ENCODE measurements at regions not wholly inside any gene's neighbourhood (a gene's known extent, or its start where the extent isn't known, plus 50 kb on each side); places are given as distances from the start of the nearest gene placed in this dataset.

DNA sequence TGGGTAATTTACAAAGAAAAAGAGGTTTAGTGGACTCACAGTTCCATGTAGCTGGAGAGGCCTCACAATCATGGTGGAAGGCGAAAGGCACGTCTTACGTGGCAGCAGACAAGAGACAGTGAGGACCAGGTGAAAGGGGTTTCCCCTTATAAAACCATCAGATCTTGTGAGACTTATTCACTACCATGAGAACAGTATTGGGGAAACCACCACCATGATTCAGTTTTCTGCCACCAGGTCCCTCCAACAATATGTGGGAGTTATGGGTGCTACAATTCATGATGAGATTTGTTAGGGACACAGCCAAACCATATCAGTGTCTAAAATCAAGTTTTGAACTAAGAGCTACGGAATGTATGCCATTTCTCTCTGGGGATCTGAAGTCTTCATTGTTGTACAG is 354.8 kb upstream of the C2CD4B start:
- H3K4me1 ChIP-seq, result no peaks in the 10 kb centered on the region
- ATAC-seq, result no peak
- TF ChIP-seq, protein P1, sequence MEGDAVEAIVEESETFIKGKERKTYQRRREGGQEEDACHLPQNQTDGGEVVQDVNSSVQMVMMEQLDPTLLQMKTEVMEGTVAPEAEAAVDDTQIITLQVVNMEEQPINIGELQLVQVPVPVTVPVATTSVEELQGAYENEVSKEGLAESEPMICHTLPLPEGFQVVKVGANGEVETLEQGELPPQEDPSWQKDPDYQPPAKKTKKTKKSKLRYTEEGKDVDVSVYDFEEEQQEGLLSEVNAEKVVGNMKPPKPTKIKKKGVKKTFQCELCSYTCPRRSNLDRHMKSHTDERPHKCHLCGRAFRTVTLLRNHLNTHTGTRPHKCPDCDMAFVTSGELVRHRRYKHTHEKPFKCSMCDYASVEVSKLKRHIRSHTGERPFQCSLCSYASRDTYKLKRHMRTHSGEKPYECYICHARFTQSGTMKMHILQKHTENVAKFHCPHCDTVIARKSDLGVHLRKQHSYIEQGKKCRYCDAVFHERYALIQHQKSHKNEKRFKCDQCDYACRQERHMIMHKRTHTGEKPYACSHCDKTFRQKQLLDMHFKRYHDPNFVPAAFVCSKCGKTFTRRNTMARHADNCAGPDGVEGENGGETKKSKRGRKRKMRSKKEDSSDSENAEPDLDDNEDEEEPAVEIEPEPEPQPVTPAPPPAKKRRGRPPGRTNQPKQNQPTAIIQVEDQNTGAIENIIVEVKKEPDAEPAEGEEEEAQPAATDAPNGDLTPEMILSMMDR (IDR thresholded peaks at IDR 0.05), result no peak
- TF ChIP-seq POLR2A (IDR thresholded peaks at IDR 0.05), result no peak
- H3K27ac ChIP-seq, result no peak overlapping the region
- WGBS, 2 donors, result 72 to 81% methylated on average over 4 of the region's 4 CpGs
- intact Hi-C loops (cut with DNase I), result no loop called here
- no peak overlapping the region for H3K4me3 ChIP-seq
- no peak for DNase-seq
- H3K27me3 ChIP-seq, result no peaks in the 10 kb centered on the region
- H3K9me3 ChIP-seq, result no peaks in the 10 kb centered on the region
- no peaks in the 10 kb centered on the region for H3K36me3 ChIP-seq (replicated peaks in 1 of 2; ENCODE audit: insufficient read depth in 1 of 2, low read depth in 2 of 2)

DNA sequence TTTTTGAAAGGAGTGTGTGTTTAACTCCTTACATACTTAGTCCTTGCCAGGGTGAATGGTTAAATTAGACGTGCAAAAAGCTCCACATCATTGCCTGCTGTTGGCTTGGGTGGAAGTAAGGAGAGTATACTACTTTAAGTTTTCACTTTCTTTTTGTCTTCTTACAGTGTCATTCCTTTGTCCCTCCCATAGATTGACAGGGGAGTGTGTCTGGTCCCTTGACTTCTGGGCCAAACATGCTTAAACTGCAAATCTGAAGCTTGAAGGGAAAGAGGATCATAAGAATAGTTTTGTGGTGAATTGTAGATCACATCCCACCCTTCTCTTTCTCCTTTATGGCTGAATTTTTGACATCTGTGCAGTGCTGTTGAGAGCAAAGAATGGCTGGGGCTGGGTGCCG is 355.8 kb upstream of the C2CD4B start:
- TF ChIP-seq POLR2A (IDR thresholded peaks at IDR 0.05), result no peak
- TF ChIP-seq, protein P1 (IDR thresholded peaks at IDR 0.05), result no peak
- no peak overlapping the region for H3K4me3 ChIP-seq
- ATAC-seq, result no peak
- no peak for DNase-seq
- no peaks in the 10 kb centered on the region for H3K9me3 ChIP-seq
- no peak overlapping the region for H3K27ac ChIP-seq
- intact Hi-C loops (cut with DNase I), result no loop called here
- 87 to 95% methylated on average over 2 of the region's 2 CpGs for WGBS, 2 donors
- H3K4me1 ChIP-seq, result no peaks in the 10 kb centered on the region
- no peaks in the 10 kb centered on the region for H3K27me3 ChIP-seq
- no peaks in the 10 kb centered on the region for H3K36me3 ChIP-seq (replicated peaks in 1 of 2; ENCODE audit: insufficient read depth in 1 of 2, low read depth in 2 of 2)

DNA sequence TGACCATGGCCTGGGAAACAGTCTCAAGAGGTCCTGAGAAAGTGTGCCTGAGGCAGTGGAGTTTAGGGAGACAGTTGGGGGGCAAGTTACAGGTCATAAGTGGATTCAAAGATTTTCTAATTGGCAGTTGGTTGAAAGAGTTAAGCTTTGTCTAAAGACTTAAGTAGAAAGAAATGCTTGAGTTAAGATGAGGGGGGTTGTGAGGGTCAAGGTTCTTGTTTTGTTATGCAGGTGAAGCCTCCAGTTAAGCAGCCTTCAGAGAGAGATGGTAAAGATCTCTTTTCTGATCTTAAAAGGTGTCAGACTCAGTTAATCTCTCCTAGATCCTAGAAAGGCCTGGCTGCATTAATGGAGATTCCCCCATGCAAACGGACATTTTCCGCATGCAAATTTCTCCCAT is 356.3 kb upstream of the C2CD4B start:
- ATAC-seq (no peak), DNase-seq (no peak)
- intact Hi-C loops (cut with DNase I), result no loop called here
- Histone ChIP-seq H3K27ac (no peak overlapping the region), H3K4me3 (no peak overlapping the region), H3K9me3 (no peaks in the 10 kb centered on the region), H3K4me1 (no peaks in the 10 kb centered on the region), H3K27me3 (no peaks in the 10 kb centered on the region), H3K36me3 (replicated peaks in 1 of 2; ENCODE audit: insufficient read depth in 1 of 2, low read depth in 2 of 2) (no peaks in the 10 kb centered on the region)
- WGBS, 2 donors, result 93 to 97% methylated on average over 2 of the region's 2 CpGs
- TF ChIP-seq POLR2A (IDR thresholded peaks at IDR 0.05), result no peak
- TF ChIP-seq, protein P1 (IDR thresholded peaks at IDR 0.05), result no peak

DNA sequence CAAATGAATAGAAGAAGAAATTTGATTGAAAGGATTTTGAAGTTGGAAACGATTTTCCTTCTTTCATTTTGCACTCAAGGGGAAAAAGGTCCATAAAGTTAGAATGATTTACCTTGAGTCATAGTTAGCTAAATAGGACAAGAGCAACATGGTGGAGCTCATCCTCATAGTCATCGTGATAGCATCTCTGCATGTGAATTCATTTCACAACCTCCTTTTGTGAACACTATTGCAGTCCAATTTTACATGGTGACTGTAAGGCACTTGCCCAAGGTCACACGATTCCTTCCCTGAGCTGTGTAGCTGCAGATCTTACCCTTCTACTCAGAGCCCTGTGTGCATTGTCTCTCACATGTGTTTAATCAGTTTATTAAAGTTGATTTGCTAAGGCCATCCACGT is 359.8 kb upstream of the C2CD4B start:
- TF ChIP-seq, protein P1 (IDR thresholded peaks at IDR 0.05), result no peak
- no peak for TF ChIP-seq POLR2A (IDR thresholded peaks at IDR 0.05)
- Histone ChIP-seq H3K4me3 (no peak overlapping the region), H3K36me3 (replicated peaks in 1 of 2; ENCODE audit: insufficient read depth in 1 of 2, low read depth in 2 of 2) (no peaks in the 10 kb centered on the region), H3K9me3 (no peaks in the 10 kb centered on the region), H3K27ac (no peak overlapping the region), H3K4me1 (no peaks in the 10 kb centered on the region), H3K27me3 (no peaks in the 10 kb centered on the region)
- 82% methylated on average over 4 of the region's 4 CpGs for WGBS, 2 donors
- no peak for DNase-seq
- no peak for ATAC-seq
- intact Hi-C loops (cut with DNase I), result no loop called here

DNA sequence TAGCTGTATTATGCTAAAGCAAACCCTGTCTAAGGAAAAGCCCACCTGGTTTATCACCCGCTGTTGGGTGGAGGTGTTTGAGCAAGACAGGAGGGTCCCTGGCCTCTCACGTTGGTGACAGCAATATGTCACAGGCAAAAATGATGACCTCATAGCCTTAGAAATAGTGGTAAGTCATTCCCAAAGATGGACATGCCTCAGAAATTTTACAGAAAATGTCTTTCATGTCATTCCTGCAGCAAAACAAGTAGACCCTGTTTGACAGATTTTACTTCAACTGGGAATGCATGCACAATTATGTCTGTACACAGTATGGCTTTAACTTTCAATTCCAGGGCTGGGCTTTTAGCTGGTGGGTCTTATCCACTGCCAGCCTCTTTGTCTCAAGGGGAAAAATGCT is 362.3 kb upstream of the C2CD4B start:
- intact Hi-C loops (cut with DNase I), result no loop called here
- 62 to 76% methylated on average over 2 of the region's 2 CpGs for WGBS, 2 donors
- no peaks in the 10 kb centered on the region for H3K27me3 ChIP-seq
- TF ChIP-seq, protein P1 (IDR thresholded peaks at IDR 0.05), result no peak
- no peak for TF ChIP-seq POLR2A (IDR thresholded peaks at IDR 0.05)
- DNase-seq, result no peak
- H3K27ac ChIP-seq, result no peak overlapping the region
- no peaks in the 10 kb centered on the region for H3K36me3 ChIP-seq (replicated peaks in 1 of 2; ENCODE audit: insufficient read depth in 1 of 2, low read depth in 2 of 2)
- H3K4me3 ChIP-seq, result no peak overlapping the region
- H3K4me1 ChIP-seq, result no peaks in the 10 kb centered on the region
- no peaks in the 10 kb centered on the region for H3K9me3 ChIP-seq
- ATAC-seq, result no peak

Measured in body of pancreas (tissue), 4 donors.